ENCODE measurements at regions not wholly inside any gene's neighbourhood (a gene's known extent, or its start where the extent isn't known, plus 50 kb on each side); places are given as distances from the start of the nearest gene placed in this dataset.
"Not testable (repeated sequence)": the region's sequence is repeated elsewhere in the genome, so short reads cannot be mapped to it uniquely, and the experiment has no call there.

DNA sequence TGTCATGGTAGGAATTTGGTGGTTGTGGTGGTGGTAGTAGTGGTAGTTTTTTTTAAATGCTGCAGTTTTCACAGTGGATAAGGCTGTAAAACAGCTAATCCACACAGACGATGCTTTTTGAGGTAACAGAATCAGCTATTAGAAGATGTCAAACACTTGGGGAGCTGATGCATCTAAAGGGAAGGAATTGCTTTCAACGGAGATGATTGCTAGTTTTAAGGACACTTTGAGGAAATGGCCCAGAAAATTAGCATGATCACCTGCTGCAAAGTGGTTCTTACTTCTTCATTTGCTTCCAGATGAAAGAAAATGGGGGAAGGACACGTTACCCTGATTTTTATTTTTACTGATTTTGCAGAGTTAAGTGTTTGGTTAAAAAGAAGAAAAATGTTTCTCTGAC is 178.2 kb upstream of the ATP10B start:
- no peak for DNase-seq

DNA sequence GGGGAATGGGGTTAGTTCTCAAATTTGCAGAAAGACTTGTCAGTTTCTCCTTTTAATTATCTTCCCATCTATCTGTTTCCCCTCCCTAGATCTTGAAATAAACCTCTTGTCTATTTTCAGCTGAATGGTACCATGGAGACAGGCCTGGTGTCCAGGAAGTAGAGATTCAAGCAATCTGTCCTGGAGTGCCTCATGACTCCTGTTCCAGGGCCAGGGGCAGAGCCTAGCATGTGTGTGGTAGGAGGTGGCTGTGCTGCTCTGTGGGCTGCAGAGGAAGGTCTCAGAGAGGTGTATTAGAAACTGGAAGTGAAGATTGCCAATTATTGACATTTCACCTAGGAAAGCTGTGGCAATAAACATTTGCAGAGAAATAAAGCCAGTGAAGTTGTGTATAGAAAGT is 175.8 kb upstream of the ATP10B start:
- DNase-seq, result no peak

DNA sequence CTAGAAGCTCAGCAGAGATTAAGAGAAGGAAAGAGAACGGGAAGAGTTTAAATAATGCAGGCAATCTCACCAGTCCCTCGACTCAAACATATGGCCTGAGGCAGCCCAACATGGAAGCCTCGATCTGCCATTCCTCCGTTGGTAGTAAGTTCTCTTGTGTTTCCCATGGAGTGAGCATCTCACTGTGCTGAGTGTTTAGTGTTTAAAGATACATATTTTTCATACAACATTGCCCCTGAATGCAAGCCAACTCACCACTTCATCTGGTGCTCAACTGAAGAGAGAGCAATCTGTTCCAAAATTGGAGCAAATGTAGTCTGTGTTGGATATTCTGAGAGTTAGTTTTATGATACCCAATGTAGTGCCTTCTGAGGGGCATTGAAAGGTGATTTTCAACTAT is 171.5 kb upstream of the ATP10B start:
- no peak for DNase-seq

DNA sequence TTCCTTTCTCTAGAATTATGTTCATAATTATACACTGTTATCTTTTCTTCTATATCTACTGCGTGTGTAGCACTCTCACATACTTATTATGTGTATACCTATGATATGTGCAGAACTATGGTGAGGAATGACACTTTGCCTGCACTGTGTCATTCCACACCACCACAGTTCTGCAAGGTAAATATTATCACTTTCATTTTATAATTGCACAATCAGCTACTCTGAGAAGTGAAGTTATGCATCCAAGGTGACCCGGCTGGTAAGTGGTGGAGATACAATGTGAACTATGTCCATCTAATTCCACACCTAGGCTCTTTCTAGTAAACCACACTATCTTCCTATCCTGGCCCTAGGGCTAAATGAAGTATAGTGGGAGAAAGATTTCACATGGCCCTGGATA is 170.1 kb upstream of the ATP10B start:
- DNase-seq, result no peak

DNA sequence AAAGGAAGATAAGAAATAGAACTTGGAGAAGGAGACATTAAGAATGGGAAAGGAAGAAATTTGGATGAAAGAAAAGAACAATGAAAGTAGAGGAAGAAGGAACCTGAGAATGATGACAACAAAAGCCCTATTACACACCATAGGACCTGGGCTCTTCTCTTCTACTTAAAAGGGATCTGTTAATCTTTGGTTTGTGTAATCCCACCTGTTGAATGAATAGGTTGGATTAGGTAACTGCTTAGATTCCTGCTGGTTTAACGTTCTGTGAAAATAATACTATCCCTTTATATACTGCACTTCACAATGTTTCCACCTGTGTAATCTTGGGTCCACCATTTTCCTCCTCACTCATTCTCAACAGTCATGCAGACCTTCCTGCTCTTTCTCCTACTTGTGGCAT is 157.8 kb upstream of the ATP10B start:
- DNase-seq, result no peak

DNA sequence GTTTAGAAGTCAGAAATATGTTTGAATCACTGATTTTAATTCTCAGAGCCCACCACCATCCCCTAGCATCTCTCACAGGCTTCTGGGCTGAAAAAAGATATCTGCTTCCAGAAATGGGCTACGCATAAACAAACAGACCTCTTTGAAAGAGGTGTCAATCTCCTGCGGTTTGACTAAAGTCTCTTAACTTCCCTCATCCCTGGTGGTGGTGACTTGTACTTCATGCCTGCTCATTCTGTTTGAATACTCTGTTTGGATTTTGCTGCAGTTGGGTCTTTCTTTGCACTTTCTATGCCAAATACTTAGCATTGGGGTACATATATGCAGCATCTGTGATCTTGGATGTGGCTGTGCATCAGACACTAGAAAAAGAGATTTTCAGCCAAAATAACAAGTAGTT is 157.2 kb upstream of the ATP10B start:
- DNase-seq, result no peak

DNA sequence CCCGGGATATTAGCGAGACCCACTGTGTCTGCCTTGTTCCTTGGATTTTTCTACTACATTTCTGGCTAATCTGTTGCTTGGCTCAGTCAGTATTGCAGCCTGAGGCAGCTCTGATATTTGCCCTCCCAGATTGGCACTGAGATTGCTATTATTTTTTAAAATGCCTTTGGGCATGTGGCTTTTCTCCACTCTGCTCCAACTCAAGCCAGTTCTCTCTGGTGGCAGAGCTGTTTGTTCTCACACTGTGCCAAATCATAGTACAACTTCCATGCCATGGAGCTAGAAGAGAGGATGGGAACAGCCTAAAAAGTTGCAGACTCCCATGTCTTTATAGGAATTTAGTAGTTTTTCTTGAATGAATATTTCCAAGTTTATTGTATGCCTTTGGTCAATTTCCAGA is 155.9 kb upstream of the ATP10B start:
- no peak for DNase-seq

DNA sequence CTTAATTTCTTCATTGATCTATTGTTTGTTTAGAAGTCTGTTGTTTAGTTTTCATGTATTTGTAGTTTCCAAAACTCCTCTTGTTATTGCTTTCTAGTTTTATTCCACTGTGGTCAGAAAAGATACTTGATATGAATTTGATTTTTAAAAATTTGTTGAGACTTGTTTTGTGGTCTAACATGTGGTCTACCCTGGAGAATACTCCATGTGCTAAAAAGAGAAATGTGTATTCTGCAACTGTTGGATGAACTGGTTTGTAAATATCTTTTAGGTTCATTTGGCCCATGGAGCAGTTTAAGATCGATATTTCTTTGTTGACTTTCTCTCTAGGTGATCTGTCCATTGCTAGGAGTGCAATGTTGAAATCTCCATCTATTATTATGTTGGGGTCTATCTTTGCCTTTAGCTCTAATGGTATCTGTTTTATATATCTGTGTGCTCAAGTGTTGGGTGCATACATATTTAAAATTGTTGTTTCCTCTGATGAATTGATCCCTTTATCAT is 150.6 kb upstream of the ATP10B start:
- DNase-seq, result no peak

DNA sequence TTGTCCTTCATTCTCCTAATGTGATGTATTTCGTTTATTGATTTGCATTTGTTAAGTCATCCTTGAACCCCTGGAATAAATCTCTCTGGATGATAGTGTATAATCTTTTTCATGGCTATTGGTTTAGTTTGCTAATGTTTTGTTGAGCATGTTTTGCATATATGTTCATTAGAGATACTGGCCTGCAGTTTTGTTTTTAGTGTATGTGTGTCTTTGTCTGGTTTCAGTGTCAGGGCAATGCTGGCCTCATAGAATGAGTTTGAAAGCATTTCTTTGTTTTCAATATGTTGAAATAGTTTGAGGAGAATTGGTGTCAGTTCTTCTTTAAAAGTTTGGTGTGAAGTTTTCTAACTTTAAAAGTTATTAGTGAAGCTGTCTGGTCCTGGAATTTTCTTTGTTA is 149.6 kb upstream of the ATP10B start:
- DNase-seq, result no peak

DNA sequence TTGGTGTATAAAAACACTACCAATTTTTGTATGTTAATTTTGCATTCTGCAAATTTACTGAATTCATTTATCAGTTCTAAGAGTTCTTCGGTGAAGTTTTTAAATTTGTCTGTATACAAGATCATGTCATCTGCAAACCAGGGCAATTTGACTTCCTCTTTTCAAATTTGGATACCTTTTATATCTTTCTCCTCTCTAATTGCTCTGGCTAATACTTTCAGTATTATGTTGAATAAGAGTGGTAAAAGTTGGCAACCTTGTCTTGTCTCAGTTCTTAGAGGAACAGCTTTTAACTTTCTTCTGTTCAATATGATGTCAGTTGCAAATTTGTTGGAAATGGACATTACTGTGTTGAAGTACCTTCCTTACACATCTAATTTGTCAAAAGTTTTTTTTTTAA is 149.1 kb upstream of the ATP10B start:
- DNase-seq, result not testable (repeated sequence)

DNA sequence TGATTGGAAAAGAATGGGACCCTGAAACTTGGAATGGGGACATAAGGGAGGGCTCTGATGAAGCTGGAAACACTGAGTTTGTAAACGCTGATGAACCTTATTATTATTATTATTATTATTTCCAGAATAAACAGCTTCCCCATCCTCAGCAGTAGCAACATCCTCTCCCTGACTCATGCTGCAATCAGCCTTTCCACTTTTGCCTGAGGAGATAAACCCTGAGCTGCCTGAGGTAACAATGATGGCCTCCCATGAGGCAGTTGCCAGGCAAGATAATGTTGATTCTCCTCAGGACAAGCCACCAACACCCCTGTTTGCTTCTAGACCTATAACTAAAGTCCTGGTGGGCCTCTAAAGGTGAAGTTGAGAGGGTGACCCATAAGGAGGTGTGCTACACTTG is 139.2 kb upstream of the ATP10B start:
- DNase-seq, result no peak

DNA sequence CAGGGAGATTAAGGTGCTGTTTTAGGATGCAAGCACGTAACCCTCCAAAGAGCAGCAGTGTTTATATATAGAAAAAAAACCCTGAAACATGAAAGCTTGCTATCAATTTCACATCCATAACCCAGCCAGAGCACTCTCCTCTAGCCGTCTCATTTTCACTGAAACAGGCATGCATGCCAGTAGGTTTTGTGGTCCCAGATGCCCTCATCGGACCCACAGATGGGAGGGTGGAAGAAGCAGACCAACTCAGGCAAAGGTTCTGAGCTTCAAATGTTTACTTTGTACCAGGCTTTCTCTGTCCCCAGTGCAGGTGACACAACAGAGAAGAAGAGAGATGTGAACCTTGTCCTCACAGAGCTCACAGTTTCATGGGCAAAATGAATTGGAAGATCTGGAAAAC is 127.4 kb upstream of the ATP10B start:
- no peak for DNase-seq

DNA sequence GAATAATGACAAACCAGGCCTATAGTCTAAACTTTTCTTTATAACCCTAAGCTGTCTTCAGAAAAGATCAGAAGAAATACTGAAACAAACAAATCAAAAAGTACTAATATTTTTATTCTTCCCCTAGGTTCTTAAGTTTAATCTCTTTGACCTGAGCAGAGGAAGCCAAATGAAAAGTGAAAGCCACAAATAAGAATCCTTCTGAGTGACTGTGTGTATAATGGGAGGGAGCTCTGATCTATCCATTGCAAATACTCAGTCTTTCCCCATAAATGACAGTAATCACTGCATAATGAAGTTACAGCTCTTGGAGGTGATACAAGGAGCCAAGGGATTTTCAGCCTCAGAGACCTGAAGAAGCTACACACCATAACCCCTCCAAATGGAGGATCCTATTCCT is 126.9 kb upstream of the ATP10B start:
- DNase-seq, result no peak

DNA sequence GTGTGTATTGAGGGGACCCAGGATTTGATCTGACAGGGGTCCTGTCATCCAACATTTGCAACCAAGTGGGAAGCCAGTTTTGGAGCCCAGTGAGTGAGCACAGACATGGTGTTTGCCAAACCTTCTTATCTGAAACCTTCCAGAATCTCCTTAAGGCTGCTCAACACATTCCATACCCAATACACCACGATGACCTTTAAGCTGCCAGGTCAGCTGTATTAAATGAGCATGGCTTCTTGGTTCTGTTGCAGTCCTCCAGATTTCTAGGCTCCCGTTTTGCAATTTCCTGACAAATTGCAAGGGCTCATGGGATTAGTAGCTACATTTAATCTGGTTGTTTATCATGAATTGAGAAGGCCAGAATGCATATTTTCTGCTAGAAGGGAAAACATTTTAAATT is 124.2 kb upstream of the ATP10B start:
- no peak for DNase-seq

DNA sequence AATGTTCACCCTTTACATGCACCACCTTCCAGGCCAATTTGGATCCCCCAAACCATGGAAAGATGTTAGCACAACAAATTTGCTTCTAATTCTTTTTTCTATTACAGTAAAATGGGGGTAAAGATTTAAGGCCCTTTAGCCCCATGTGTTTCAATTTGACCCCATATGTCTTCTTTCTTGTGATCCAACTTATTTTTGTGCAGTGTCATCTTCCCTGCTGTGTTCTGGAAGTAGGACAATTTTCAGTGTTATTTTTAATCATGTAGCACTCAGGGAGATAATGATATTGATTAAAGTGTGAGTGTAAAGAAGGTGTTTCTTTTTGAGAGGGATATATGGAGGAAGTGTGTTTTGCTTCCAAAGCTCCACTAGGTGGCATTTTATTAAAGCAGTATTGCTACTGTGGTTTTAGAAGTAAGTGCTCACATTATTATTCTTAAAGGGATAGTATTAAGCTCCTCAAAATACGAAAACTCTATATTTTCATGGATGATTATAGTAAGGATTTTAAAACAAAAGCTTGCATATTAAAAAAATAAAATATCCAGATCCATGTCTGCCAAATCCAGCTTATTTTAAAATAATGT is 118.7 kb upstream of the ATP10B start:
- no peak for DNase-seq

DNA sequence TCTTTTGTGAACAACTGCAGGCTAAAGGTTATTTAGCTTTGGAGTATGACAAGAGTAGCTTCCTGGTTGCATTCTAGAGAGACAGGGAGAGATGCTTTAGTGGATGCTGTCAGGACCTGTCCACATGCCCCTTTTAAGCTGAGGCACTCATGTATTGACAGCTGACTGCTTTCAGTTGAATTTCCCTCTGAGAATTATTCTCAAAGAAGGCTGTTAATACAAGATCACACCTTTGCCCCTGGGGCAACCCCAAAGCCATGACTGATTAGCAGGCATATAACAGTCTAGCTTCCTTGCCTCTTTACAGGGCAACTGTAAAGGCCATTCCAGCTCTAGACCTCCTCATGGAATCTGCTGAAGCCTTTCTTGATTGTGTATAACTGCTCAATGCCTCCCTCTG is 117.6 kb upstream of the ATP10B start:
- DNase-seq, result no peak

DNA sequence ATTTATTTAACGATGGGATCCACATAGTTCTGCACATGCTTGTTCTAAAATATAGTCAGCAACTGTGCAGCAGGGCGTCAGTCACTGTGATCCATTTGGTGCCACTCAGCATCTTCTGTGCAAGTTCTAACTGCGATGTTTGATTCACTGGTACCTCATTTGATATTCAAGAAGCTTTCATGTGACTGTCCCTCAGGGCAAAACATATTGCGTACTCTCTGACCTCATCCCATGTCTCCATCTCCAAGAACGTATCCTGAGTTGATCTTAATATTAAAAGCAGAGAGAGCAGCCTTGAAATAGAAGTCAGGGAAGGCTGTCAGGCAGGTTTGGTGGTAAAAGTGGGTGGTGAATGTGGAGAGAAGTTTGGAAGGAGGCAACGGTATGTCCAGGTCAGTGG is 116.5 kb upstream of the ATP10B start:
- no peak for DNase-seq

DNA sequence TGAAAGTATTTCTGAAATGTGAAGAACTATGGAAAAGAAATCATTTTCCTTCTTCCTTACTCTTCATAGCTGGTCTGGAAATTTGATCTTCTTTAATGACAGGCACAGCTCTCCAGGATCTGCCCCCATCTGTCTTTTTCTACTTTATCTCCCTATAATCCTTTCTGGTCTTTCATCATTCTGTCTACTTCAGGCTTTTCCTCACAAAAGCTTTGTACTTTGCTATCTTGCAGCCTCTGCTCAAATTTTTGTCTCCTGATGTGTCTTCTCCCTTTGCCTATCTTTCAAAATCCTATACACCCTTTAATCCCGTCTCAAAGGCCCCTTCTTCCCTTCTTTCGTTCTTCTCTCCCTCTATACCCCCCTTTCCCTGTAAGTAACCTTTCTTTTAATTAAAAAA is 114.9 kb upstream of the ATP10B start:
- no peak for DNase-seq

DNA sequence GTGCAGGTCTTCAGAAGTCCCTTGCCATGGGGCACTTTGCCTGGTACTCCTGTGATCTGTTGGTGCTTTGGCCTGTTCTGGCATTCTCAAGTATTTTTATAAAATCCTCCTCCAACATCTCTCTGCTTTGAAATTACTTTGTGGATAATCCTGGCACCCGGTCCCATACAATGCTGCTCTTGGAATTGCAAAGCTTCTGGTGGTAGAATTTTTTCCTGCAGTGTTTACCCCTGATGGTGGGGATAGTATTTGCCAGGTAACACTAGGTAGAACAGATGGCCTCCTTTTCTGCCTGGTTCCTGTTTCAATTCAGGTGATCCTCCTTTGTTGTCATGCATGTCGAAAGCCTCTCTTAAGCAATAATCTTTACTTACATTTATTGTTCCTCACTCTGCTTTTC is 109.8 kb upstream of the ATP10B start:
- DNase-seq, result no peak

DNA sequence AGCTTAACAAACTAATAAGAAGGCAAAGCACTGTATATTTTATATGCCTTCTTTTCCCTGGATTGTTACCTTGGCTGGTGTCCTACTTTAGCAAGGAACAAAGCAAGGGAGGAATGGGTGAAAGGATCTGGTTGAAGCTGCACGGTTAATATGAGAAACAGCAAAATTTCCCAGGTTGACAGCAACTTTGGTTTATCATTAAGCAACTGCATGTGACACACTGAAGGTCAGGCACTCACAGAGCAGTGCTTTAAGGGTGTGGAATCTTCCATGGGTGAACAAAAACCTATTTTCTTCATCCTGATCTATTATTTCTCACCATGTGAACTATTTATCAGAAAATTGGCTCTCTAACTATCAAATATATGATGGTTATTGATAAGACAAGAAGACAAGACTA is 109.0 kb upstream of the ATP10B start:
- no peak for DNase-seq

DNA sequence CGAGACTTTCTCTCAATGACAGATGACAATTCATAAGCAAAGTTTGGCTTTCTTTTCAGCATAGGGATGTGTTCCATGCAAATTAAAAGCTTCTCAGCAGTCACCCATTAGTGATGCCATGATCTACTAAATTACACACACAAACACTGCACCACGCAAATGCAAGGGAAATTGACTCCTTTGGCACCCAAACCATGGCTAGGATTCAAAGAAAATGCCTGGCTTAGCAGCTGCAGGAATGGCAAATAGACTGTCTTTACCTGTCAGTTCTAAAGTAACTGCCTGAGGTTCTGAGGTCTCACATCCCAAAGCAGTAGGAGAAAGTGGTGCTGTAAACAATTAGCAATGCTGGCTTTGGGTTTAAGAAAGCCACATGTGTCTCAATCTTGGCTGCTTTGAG is 108.6 kb upstream of the ATP10B start:
- DNase-seq, result no peak

DNA sequence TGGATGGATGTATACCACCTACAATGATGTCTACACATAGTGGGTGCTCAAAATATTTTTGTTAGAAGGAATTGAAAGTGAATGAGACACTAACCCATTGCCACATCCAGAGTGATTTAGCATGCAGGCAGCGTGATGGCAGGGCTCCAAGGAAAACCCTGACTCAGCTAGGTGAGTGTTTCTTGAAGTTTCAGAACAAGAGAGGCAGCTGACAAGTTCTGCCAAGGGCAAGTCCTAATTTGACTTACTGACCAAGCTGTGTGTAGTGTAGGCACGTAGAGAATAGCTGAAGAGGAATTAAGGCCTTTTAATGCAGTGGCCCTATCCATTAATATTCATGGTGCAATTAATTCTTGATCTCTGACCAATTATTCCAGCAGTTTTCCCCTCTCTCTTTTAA is 107.8 kb upstream of the ATP10B start:
- peak; percentile 4 for DNase-seq

DNA sequence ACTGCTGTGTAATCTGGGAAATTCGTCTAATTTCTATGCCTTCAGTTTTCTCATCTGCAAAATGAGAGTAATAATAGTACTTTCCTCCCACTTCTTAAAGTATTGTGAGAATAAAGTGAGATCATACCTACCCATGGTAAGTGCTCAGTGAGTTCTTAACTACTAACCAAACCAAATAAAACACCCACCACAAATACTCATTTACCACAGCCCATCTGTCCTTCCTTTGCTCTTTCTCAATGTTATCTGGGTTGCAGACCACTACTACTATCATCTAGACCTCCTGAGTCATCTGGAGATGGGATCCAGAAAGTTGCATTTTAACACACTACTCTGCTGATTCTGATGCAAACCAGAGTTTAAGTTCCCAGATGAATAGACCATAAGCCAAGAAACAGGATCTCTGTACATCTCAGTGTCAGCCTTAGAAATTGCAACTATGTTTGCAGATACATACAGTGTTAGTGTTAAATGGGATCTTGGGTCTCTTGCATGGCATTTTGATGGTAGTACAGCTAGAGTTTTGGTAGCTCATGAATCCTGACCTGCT is 105.4 kb upstream of the ATP10B start:
- no peak for DNase-seq

DNA sequence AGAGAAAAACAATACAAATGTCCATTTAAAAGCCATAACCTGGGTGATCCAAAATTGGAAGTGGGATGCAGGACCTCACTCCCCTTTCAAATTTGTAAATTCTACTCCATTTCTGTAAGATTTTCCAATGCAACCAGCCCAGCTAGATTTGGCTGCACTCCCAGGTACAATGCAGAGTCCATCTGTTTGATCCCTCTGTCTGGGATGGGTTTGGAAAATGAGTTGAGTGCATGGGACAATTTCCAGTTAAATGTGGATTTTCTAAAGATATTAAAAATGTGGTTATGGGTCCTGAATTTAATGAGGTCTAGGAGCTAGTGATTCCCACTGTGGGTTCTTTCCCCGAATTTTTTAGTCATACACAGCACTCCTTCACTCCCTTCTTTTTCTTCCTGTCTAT is 104.0 kb upstream of the ATP10B start:
- no peak for DNase-seq

DNA sequence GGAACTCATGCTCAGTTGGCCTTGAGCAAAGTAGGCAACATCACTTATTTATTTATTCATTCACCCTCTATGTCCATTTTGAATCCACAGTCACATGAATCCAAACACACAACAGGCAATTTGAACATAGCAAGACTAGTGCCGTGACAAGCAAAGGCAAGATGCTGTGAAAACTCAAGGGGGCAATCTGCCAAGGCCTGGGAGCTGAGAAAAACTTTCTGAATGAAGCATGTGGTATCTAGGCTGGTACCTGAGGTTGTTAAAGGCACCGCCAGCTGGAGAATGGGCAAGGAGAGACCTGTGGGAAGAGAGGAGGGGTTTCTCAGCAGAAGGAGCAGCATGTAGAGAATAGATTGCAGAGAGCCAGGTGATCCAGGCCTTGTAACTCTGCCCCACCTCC is 98.3 kb upstream of the ATP10B start:
- DNase-seq, result no peak

DNA sequence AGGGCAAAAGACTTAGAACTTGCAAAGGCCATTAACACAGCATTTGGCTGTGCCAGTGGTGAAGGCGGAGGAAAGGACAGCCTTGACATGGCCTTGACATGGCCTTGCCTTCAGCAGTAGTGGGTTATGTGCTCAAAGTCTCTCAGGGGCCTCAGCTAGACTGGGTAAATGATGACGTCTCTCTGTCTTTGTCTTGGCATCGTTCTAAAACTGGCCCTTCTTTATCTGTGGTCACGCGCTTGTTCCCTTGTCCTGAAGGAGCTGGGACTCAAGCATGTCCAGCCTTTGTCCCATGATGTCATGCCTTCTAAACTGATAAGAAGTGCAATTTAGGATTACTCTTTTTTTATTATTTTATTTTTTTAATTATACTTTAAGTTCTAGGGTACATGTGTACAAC is 88.7 kb upstream of the ATP10B start:
- no peak for DNase-seq

Data from activated CD4-positive, alpha-beta T cell treated with anti-CD3 and anti-CD28 coated beads for 48 hours (primary cell).